Mesenchymal stem cell (in vitro differentiated cells and primary cell): ENCODE measurements at regions not wholly inside any gene's neighbourhood (a gene's known extent, or its start where the extent isn't known, plus 50 kb on each side); places are given as distances from the start of the nearest gene placed in this dataset.
A peak's percentile ranks its signal among the peaks of the same experiment; 100 is the strongest.

ENCODE experiments used
- DNase-seq: peaks from one replicate; pipeline ENCODE4 v3.0.0-alpha.2; 2013
- H2AFZ ChIP-seq: one replicate; pipeline ENCODE4 v1.6.1; 2013; ENCODE audit warnings: low read depth, mild to moderate bottlenecking, control low read depth, inconsistent platforms, low read length, moderate library complexity
- H2AK5ac ChIP-seq: 2 replicates; pipeline ENCODE4 v1.6.1; 2013; ENCODE audit warnings: low read length, moderate library complexity, mild to moderate bottlenecking, inconsistent platforms; ENCODE audit not compliant: severe bottlenecking
- H2BK120ac ChIP-seq: one replicate; pipeline ENCODE4 v1.6.1; 2013; ENCODE audit warnings: low read depth, mild to moderate bottlenecking, inconsistent platforms, low read length, moderate library complexity
- H2BK12ac ChIP-seq, 2 experiments: one replicate each; pipeline ENCODE4 v1.6.1; 2013; ENCODE audit warnings: inconsistent platforms in 2 of 2, low read length in 2 of 2, mild to moderate bottlenecking in 2 of 2, moderate library complexity in 2 of 2, control low read depth in 1 of 2
- H2BK15ac ChIP-seq: one replicate; pipeline ENCODE4 v1.6.1; 2013; ENCODE audit warnings: mild to moderate bottlenecking, low read depth, inconsistent platforms; ENCODE audit not compliant: poor library complexity, severe bottlenecking
- H2BK5ac ChIP-seq: 2 replicates; pipeline ENCODE4 v1.6.1; 2013; ENCODE audit warnings: low read depth, mild to moderate bottlenecking, low read length, control low read depth, inconsistent platforms; ENCODE audit not compliant: poor library complexity, severe bottlenecking
- H3K14ac ChIP-seq, 2 experiments: one replicate each; pipeline ENCODE4 v1.6.1; 2013; ENCODE audit warnings: inconsistent platforms in 2 of 2, low read length in 2 of 2, control low read depth in 1 of 2, mild to moderate bottlenecking in 1 of 2, moderate library complexity in 1 of 2
- H3K18ac ChIP-seq, 2 experiments: one replicate each; pipeline ENCODE4 v1.6.1; 2013; ENCODE audit warnings: inconsistent platforms in 2 of 2, low read length in 2 of 2, control low read depth in 1 of 2, low read depth in 1 of 2, mild to moderate bottlenecking in 1 of 2
- H3K23ac ChIP-seq, 2 experiments: one replicate each; pipeline ENCODE4 v1.6.1; 2013; ENCODE audit warnings: inconsistent platforms in 2 of 2, low read length in 2 of 2, mild to moderate bottlenecking in 2 of 2, moderate library complexity in 2 of 2, control low read depth in 1 of 2
- H3K27ac ChIP-seq: 2 replicates; pipeline ENCODE4 v1.5.1; 2013; ENCODE audit warnings: mild to moderate bottlenecking, moderate library complexity, low read length, control low read depth, inconsistent platforms; ENCODE audit not compliant: poor library complexity, severe bottlenecking
- H3K27me3 ChIP-seq, 2 experiments: 2 replicates each; pipeline versions ENCODE4 v1.6.1 to v1.7.0; 2013; ENCODE audit warnings: low read length in 2 of 2, mild to moderate bottlenecking in 2 of 2, moderate library complexity in 2 of 2, control low read depth in 1 of 2, inconsistent platforms in 1 of 2; ENCODE audit not compliant: control insufficient read depth in 1 of 2, insufficient read depth in 1 of 2
- H3K36me3 ChIP-seq, 2 experiments: 2 replicates each; pipeline versions ENCODE4 v1.6.1 to v1.7.0; 2013; ENCODE audit warnings: low read length in 2 of 2, control low read depth in 1 of 2, inconsistent platforms in 1 of 2, low read depth in 1 of 2, mild to moderate bottlenecking in 1 of 2; ENCODE audit not compliant: insufficient read depth in 2 of 2, control insufficient read depth in 1 of 2
- H3K4ac ChIP-seq, 2 experiments: one replicate each; pipeline ENCODE4 v1.6.1; 2013; ENCODE audit warnings: inconsistent platforms in 2 of 2, low read length in 2 of 2, mild to moderate bottlenecking in 2 of 2, moderate library complexity in 2 of 2, control low read depth in 1 of 2, low read depth in 1 of 2
- H3K4me1 ChIP-seq: 2 replicates; pipeline ENCODE4 v1.6.1; 2013; ENCODE audit warnings: low read depth, low read length, control low read depth; ENCODE audit not compliant: control insufficient read depth, insufficient read depth
- H3K4me2 ChIP-seq: 2 replicates; pipeline ENCODE4 v1.6.1; 2013; ENCODE audit warnings: low read length, mild to moderate bottlenecking, inconsistent platforms; ENCODE audit not compliant: poor library complexity, severe bottlenecking
- H3K4me3 ChIP-seq, 2 experiments: 2 replicates each; pipeline versions ENCODE4 v1.5.1 to v1.7.0; 2013; ENCODE audit warnings: low read length in 2 of 2, mild to moderate bottlenecking in 2 of 2, control low read depth in 1 of 2, low read depth in 1 of 2; ENCODE audit not compliant: insufficient read depth in 1 of 2
- H3K79me1 ChIP-seq: replicated peaks from 2 replicates; pipeline ENCODE4 v1.6.1; 2013; ENCODE audit warnings: mild to moderate bottlenecking, control low read depth, low read length, inconsistent platforms; ENCODE audit not compliant: poor library complexity, severe bottlenecking
- H3K9ac ChIP-seq: 2 replicates; pipeline ENCODE4 v1.7.0; 2013; ENCODE audit warnings: mild to moderate bottlenecking, low read length, moderate library complexity
- H3K9me3 ChIP-seq: 2 replicates; pipeline ENCODE4 v1.7.0; 2013; ENCODE audit warnings: mild to moderate bottlenecking, low read length; ENCODE audit not compliant: control insufficient read depth
- H4K8ac ChIP-seq: one replicate; pipeline ENCODE4 v1.6.1; 2013; ENCODE audit warnings: inconsistent platforms, mild to moderate bottlenecking, low read length, moderate library complexity
- H4K91ac ChIP-seq: one replicate; pipeline ENCODE4 v1.6.1; 2013; ENCODE audit warnings: mild to moderate bottlenecking, low read length, inconsistent platforms
- WGBS: methylation state at CpG from one replicate; pipeline ENCODE4 v1.1.7; 2013; ENCODE audit warnings: mixed read lengths; 5-methylcytosine and 5-hydroxymethylcytosine counted together

- peaks cover 0 to 5% of the 10 kb centered on the region in 2 experiments for H3K27me3 ChIP-seq
- peak overlapping the region; percentile 89 for H2AK5ac ChIP-seq
- H3K36me3 ChIP-seq = no peaks in the 10 kb centered on the region
- no peak overlapping the region for H4K8ac ChIP-seq
- peaks cover 10% of the 10 kb centered on the region for H3K4me1 ChIP-seq
- H3K4me3 ChIP-seq = no peak overlapping the region
- no peak overlapping the region for H3K9ac ChIP-seq
- no peak overlapping the region for H2AFZ ChIP-seq
- H3K4me2 ChIP-seq = no peak overlapping the region
- H3K9me3 ChIP-seq = no peaks in the 10 kb centered on the region
- no peak overlapping the region for H3K23ac ChIP-seq
- H2BK15ac ChIP-seq = peak overlapping the region; percentile 75
- peak overlapping the region; percentile 16 to 56 for H3K18ac ChIP-seq
- H3K4ac ChIP-seq = peak overlapping the region; percentile 1 to 19
- H3K14ac ChIP-seq = peak overlapping the region in 1 of 2 experiments; percentile 82
- peak overlapping the region; percentile 83 for H4K91ac ChIP-seq
- 98% methylated on average over 4 of the region's 4 CpGs for WGBS
- H3K79me1 ChIP-seq = no peaks in the 10 kb centered on the region
- H3K27ac ChIP-seq = no peak overlapping the region
- H2BK12ac ChIP-seq = peak overlapping the region; percentile 29 to 91
- no peak for DNase-seq
- no peak overlapping the region for H2BK120ac ChIP-seq
- peak overlapping the region; percentile 49 for H2BK5ac ChIP-seq
These were observed 113.4 kb upstream of the F3 start for GRCh38 chr1:94654919-94655318.

GRCh38 chr1:94654459-94654858 lies 112.9 kb upstream of the F3 start:
- Histone ChIP-seq H3K27me3 (peaks cover 0 to 5% of the 10 kb centered on the region in 2 experiments), H4K8ac (no peak overlapping the region), H3K9ac (no peak overlapping the region)

GRCh38 chr1:94654031-94654430 lies 112.5 kb upstream of the F3 start:
- no peaks in the 10 kb centered on the region for H3K9me3 ChIP-seq
- no peak overlapping the region for H2AFZ ChIP-seq
- H3K4me1 ChIP-seq = peaks cover 10% of the 10 kb centered on the region
- no peak overlapping the region for H3K9ac ChIP-seq
- no peak overlapping the region for H2AK5ac ChIP-seq
- no peak overlapping the region for H3K4me2 ChIP-seq
- H3K36me3 ChIP-seq = no peaks in the 10 kb centered on the region
- H3K27ac ChIP-seq = peak overlapping the region; percentile 67
- H3K4ac ChIP-seq = peak overlapping the region in 1 of 2 experiments; percentile 75
- DNase-seq = peak; percentile 51
- peaks cover 0 to 5% of the 10 kb centered on the region in 2 experiments for H3K27me3 ChIP-seq
- 7% methylated on average over 1 of the region's 1 CpG for WGBS
- H4K8ac ChIP-seq = no peak overlapping the region
- H2BK120ac ChIP-seq = no peak overlapping the region
- H3K18ac ChIP-seq = peak overlapping the region in 1 of 2 experiments; percentile 65
- H3K79me1 ChIP-seq = no peaks in the 10 kb centered on the region
- no peak overlapping the region for H3K23ac ChIP-seq
- H3K14ac ChIP-seq = no peak overlapping the region
- no peak overlapping the region for H3K4me3 ChIP-seq
- H2BK5ac ChIP-seq = peak overlapping the region; percentile 51
- H4K91ac ChIP-seq = no peak overlapping the region
- no peak overlapping the region for H2BK15ac ChIP-seq
- peak overlapping the region; percentile 83 to 86 for H2BK12ac ChIP-seq

More at GRCh38 chr1:94654459-94654858, 112.9 kb upstream of the F3 start:
- Histone ChIP-seq H4K91ac (no peak overlapping the region), H2BK120ac (no peak overlapping the region), H3K4me3 (no peak overlapping the region), H2AFZ (no peak overlapping the region), H2BK5ac (no peak overlapping the region), H2BK12ac (no peak overlapping the region), H3K27ac (peak overlapping the region; percentile 4), H2AK5ac (peak overlapping the region; percentile 89), H3K4me1 (peaks cover 10% of the 10 kb centered on the region), H3K4me2 (no peak overlapping the region), H3K9me3 (no peaks in the 10 kb centered on the region), H3K14ac (no peak overlapping the region), H3K4ac (no peak overlapping the region), H3K36me3 (no peaks in the 10 kb centered on the region), H3K23ac (no peak overlapping the region), H3K18ac (peak overlapping the region; percentile 11 to 45), H3K79me1 (no peaks in the 10 kb centered on the region), H2BK15ac (no peak overlapping the region)
- 100% methylated on average over 1 of the region's 1 CpG for WGBS
- DNase-seq = no peak

- peak overlapping the region; percentile 51 for H2BK5ac ChIP-seq
- peak overlapping the region; percentile 53 for H4K91ac ChIP-seq
- no peak overlapping the region for H3K4me3 ChIP-seq
- peak overlapping the region; percentile 67 for H3K27ac ChIP-seq
- no peaks in the 10 kb centered on the region for H3K9me3 ChIP-seq
- DNase-seq = no peak
- peak overlapping the region; percentile 84 for H2AK5ac ChIP-seq
- H2BK15ac ChIP-seq = no peak overlapping the region
- H4K8ac ChIP-seq = peak overlapping the region; percentile 7
- H3K27me3 ChIP-seq = peaks cover 0 to 5% of the 10 kb centered on the region in 2 experiments
- peak overlapping the region in 1 of 2 experiments; percentile 37 for H3K14ac ChIP-seq
- no peak overlapping the region for H2AFZ ChIP-seq
- H3K18ac ChIP-seq = peak overlapping the region; percentile 65 to 94
- no peaks in the 10 kb centered on the region for H3K36me3 ChIP-seq
- 100% methylated on average over 1 of the region's 3 CpGs for WGBS
- H3K9ac ChIP-seq = no peak overlapping the region
- peak overlapping the region in 1 of 2 experiments; percentile 60 for H3K23ac ChIP-seq
- H3K4me2 ChIP-seq = no peak overlapping the region
- peak overlapping the region; percentile 86 to 94 for H2BK12ac ChIP-seq
- H3K4ac ChIP-seq = peak overlapping the region; percentile 75 to 90
- H2BK120ac ChIP-seq = peak overlapping the region; percentile 29
- H3K4me1 ChIP-seq = peaks cover 11% of the 10 kb centered on the region
- no peaks in the 10 kb centered on the region for H3K79me1 ChIP-seq
These were observed 111.9 kb upstream of the F3 start for GRCh38 chr1:94653454-94653853.
